Psoas muscle (tissue), 7 donors: ENCODE measurements at regions not wholly inside any gene's neighbourhood (a gene's known extent, or its start where the extent isn't known, plus 50 kb on each side); places are given as distances from the start of the nearest gene placed in this dataset.

Experiments
- ATAC-seq, 4 donors: fragments of 200-7000 bp; cut with Tn5 transposase; one replicate each; pipeline ENCODE4 v1.9.1; 2020; ENCODE audit warnings: moderate library complexity in 3 of 4, mild to moderate bottlenecking in 2 of 4
- DNase-seq, 2 donors: peaks; one replicate each; pipeline ENCODE4 v3.0.0-alpha.2; 2020
- H3K27ac ChIP-seq: fragments of 200-600 bp; one replicate; pipeline ENCODE4 v1.8.0; 2022
- H3K27me3 ChIP-seq, 3 donors: fragments of 200-600 bp in 1 of 3; one replicate each; pipeline versions ENCODE4 v1.6.1 to v1.8.0; 2013 to 2022; ENCODE audit warnings: low read length in 2 of 3, mild to moderate bottlenecking in 2 of 3, moderate library complexity in 1 of 3; ENCODE audit not compliant: insufficient read depth in 3 of 3
- H3K36me3 ChIP-seq, 2 donors: fragments of 200-600 bp in 1 of 2; one replicate each; pipeline versions ENCODE4 v1.6.1 to v1.8.0; 2013 to 2022; ENCODE audit warnings: low read depth in 1 of 2, mild to moderate bottlenecking in 1 of 2, moderate library complexity in 1 of 2; ENCODE audit not compliant: insufficient read depth in 1 of 2
- H3K4me1 ChIP-seq: fragments of 200-600 bp; one replicate; pipeline ENCODE4 v1.8.0; 2022
- H3K4me3 ChIP-seq: fragments of 200-600 bp; one replicate; pipeline ENCODE4 v1.8.0; 2022; ENCODE audit warnings: mild to moderate bottlenecking
- H3K9me3 ChIP-seq: fragments of 200-600 bp; one replicate; pipeline ENCODE4 v1.8.0; 2022
- WGBS, 3 donors: extraction: QIAGEN DNeasy Blood & Tissue Kit; methylation state at CpG; one replicate each; pipeline versions ENCODE4 v1.1.6 to v1.1.7; 2013; 5-methylcytosine and 5-hydroxymethylcytosine counted together
- intact Hi-C, 2 donors: fragments of 100-400 bp; cut with DNase I; formaldehyde crosslinking; loops; one replicate each; pipeline versions ENCODE4 v1.11.0 to v1.14.2; 2022
- TF ChIP-seq, protein P1 (sequence below): fragments of 200-600 bp; IDR thresholded peaks from one replicate; pipeline ENCODE4 v1.8.0; 2022; ENCODE audit warnings: antibody characterized with exemption
- donor health status: healthy with polysubstance abuse.
- donor health status: DM: no; HTN: no; CAD: no; lungs with moderate emphysema.
- donor health status: Bipolar disorder and iron deficiency.
- donor health status: healthy.
- donor health status: DM: yes; HTN: yes; CAD: no.
- donor health status: DM: no; HTN: no; CAD: no.
- donor health status: DM: yes; HTN: yes; CAD: no.

DNA sequence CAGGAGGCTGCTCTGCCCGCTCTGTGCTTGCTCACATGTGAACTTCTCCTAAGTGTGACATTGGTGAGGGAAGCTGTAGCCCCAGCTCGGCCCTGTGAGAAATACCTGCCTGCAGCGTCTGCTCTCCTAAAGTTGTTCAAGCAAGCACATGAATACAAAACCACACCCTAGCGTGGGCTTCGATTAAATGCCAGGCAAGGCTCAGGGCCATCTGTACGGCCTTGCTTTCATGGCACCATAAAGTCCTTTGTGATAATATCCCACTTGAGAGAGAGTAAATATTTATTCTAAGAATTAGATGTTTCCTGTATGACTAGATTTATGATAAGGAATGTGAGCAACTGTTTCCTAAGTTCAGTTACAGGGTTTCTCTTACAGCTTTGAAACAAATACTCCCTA is 262.8 kb upstream of the KLF14 start:
- TF ChIP-seq, protein P1, sequence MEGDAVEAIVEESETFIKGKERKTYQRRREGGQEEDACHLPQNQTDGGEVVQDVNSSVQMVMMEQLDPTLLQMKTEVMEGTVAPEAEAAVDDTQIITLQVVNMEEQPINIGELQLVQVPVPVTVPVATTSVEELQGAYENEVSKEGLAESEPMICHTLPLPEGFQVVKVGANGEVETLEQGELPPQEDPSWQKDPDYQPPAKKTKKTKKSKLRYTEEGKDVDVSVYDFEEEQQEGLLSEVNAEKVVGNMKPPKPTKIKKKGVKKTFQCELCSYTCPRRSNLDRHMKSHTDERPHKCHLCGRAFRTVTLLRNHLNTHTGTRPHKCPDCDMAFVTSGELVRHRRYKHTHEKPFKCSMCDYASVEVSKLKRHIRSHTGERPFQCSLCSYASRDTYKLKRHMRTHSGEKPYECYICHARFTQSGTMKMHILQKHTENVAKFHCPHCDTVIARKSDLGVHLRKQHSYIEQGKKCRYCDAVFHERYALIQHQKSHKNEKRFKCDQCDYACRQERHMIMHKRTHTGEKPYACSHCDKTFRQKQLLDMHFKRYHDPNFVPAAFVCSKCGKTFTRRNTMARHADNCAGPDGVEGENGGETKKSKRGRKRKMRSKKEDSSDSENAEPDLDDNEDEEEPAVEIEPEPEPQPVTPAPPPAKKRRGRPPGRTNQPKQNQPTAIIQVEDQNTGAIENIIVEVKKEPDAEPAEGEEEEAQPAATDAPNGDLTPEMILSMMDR: no peak
- Histone ChIP-seq H3K4me3 (no peak overlapping the region), H3K4me1 (peaks cover 76% of the 10 kb centered on the region), H3K27me3 (no peaks in the 10 kb centered on the region), H3K27ac (peak overlapping the region; percentile 53), H3K9me3 (no peaks in the 10 kb centered on the region), H3K36me3 (peaks cover 2 to 17% of the 10 kb centered on the region in 2 donors)
- WGBS, 3 donors: 7 to 23% (median 8%) methylated on average over 6 of the region's 6 CpGs
- DNase-seq: no peak
- peak in 3 of 4 donors; percentile 37 to 51 (median 40) for ATAC-seq
- intact Hi-C loops: loop anchor here in 1 of 2 donors (5.0 kb wide), 1 partner anchor 40 kb away; no protein-coding TSS in a partner anchor

DNA sequence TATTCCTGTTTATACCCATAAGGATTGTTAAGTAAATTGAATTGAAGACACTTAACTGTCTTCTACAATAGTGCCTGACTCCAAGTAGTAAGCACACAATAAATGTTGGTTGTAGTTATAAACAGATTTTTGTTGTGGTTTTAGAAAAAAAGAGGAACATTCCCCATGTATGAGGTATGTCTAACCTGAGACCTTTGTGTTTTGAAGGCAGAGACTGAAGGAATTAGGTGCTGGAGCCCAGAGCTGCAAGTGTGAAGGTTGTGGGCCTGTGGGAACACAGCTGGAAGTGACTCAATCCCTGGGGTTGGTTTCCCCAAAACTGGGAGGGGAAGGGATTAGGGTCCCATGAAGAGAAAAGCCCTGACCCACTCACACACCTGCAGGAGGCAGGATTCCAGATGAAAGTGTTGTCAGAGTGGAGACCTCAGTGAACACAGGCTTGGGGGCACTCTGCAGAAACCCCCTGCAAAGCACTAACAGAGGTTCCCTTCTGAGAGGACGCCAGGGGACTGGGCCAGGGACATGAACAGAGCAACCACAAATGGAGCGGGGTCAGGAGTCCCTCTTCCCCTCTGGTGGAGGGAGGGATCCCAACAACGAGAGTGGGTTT is 265.1 kb upstream of the KLF14 start:
- ATAC-seq: no peak
- Histone ChIP-seq H3K4me3 (no peak overlapping the region), H3K27me3 (no peaks in the 10 kb centered on the region), H3K27ac (peak overlapping the region; percentile 10), H3K9me3 (no peaks in the 10 kb centered on the region), H3K4me1 (peaks cover 69% of the 10 kb centered on the region), H3K36me3 (peaks cover 2 to 15% of the 10 kb centered on the region in 2 donors)
- intact Hi-C loops: loop anchor here in 1 of 2 donors (5.0 kb wide), 1 partner anchor 38 kb away; no protein-coding TSS in a partner anchor
- DNase-seq: no peak
- TF ChIP-seq, protein P1: no peak
- 84 to 93% (median 89%) methylated on average over 3 of the region's 3 CpGs for WGBS, 3 donors

DNA sequence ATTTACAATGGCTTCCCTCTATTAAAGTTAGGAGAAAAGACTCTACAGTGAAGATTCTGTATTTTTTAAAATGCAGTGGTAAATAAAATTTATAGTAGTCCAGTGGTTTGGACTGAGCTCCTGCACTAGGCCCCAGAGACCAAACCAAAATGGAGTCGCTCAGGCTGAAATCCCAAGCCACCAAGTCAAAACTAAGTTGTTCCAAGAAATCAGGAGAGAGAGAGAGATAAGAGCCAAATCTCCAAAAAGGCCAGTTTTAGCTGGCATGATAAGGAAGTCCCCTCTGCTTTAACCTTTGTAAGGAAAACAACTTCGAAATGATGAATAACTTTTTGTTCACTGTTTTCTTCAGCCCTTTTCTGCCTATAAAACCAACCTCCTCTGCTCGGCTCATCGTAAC is 265.9 kb upstream of the KLF14 start:
- intact Hi-C loops: loop anchor here in 1 of 2 donors (5.0 kb wide), 1 partner anchor 37 kb away; no protein-coding TSS in a partner anchor
- Histone ChIP-seq H3K4me1 (peaks cover 65% of the 10 kb centered on the region), H3K27me3 (no peaks in the 10 kb centered on the region), H3K4me3 (no peak overlapping the region), H3K36me3 (peaks cover 2 to 16% of the 10 kb centered on the region in 2 donors), H3K9me3 (no peaks in the 10 kb centered on the region), H3K27ac (no peak overlapping the region)
- TF ChIP-seq, protein P1: no peak
- WGBS, 3 donors: 87 to 91% (median 90%) methylated on average over 4 of the region's 4 CpGs
- DNase-seq (no peak), ATAC-seq (no peak)

DNA sequence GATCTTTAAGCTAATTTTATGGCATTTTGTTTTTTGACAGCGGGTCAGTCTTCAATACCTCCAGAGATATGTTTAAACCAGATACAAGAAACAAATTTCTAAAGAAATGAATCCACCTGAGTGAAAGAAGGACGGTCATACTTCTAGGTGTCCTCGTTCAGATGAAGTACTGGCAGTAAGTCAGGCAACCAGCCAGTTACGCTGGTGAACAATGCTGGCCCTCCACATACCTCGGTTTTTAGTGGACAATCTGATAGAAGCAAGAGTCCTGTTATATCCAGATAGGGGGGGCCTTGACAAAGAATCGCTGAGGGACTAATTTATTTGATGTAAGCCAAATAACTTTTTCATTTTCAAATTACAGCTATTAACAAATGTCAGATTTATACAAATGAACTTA is 266.4 kb upstream of the KLF14 start:
- DNase-seq (no peak), ATAC-seq (no peak)
- Histone ChIP-seq H3K27ac (no peak overlapping the region), H3K4me1 (peaks cover 60% of the 10 kb centered on the region), H3K4me3 (no peak overlapping the region), H3K27me3 (no peaks in the 10 kb centered on the region), H3K36me3 (peaks cover 2 to 21% of the 10 kb centered on the region in 2 donors), H3K9me3 (no peaks in the 10 kb centered on the region)
- intact Hi-C loops: no loop called here
- 74 to 94% (median 80%) methylated on average over 6 of the region's 6 CpGs for WGBS, 3 donors
- TF ChIP-seq, protein P1: no peak

DNA sequence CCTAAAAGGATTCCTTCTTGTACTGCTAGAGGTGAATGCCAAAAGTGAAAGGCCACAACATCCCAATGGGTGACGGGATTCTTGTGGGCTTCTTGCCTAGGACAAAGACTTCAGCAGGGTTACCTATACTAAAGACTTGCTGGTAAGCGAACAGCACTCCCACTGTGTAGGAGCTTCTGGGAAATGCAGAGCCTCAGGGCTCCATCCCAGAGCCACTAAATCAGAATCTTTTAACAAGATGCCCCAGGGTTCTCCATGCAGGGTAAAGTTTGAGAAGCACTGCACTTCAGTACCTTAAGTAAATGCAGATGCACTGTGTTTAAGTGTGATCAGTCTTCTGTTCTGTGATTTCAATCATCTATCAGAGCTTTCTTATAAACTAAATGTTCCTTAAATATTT is 266.9 kb upstream of the KLF14 start:
- intact Hi-C loops: no loop called here
- DNase-seq: no peak
- no peaks in the 10 kb centered on the region for H3K27me3 ChIP-seq
- H3K4me1 ChIP-seq: peaks cover 55% of the 10 kb centered on the region
- H3K4me3 ChIP-seq: no peak overlapping the region
- 48 to 50% (median 50%) methylated on average over 2 of the region's 2 CpGs for WGBS, 3 donors
- H3K9me3 ChIP-seq: no peaks in the 10 kb centered on the region
- peak in 1 of 4 donors; percentile 15 for ATAC-seq
- peaks cover 2 to 22% of the 10 kb centered on the region in 2 donors for H3K36me3 ChIP-seq
- TF ChIP-seq, protein P1: no peak
- no peak overlapping the region for H3K27ac ChIP-seq
